AG04449 (cell line): ENCODE measurements at regions not wholly inside any gene's neighbourhood (a gene's known extent, or its start where the extent isn't known, plus 50 kb on each side); places are given as distances from the start of the nearest gene placed in this dataset.

ENCODE experiments used
- CTCF ChIA-PET: fragments of 350-600 bp; formaldehyde crosslinking; extraction: SDS; loops from one replicate; lab custom pipeline; 2021; ENCODE audit warnings: antibody characterized with exemption; lab: Yijun Ruan, JAX
- POLR2A ChIA-PET: fragments of 400-600, 350-600 bp; formaldehyde crosslinking; extraction: SDS; loops from one replicate; lab custom pipeline; 2020; ENCODE audit warnings: antibody characterized with exemption, inconsistent platforms; lab: Yijun Ruan, JAX
- DNase-seq: peaks from one replicate; pipeline ENCODE4 v3.0.0-alpha.2; 2010; ENCODE audit warnings: low read depth, low spot score
- H3K4me3 ChIP-seq: 2 replicates; pipeline ENCODE4 v1.5.1; 2011; ENCODE audit warnings: low read depth, mild to moderate bottlenecking, control low read depth, low read length
- CTCF ChIP-seq: IDR thresholded peaks from one replicate; pipeline ENCODE4 v1.5.1; 2011; ENCODE audit warnings: mild to moderate bottlenecking, moderate library complexity, low read length, control low read depth, inconsistent platforms; ENCODE audit not compliant: insufficient read depth; ENCODE audit errors: missing control alignments

DNA sequence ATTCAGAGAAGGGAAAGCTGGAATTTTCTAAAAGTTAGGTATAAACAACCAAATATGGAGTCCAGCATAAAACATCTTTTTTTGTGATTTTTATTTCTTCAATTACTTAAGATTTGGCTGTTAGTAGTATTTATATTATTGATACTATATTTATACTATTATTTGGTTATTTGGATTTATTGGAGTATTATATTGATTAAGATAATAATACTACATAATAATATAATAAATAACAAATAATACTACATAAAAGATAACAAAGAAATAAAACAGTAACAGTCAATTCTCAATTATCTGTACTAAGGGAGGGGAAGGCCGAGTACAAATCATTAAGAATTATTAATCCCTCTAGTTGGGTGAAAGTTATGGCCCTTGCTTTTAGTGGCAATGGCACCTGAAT lies 66.0 kb upstream of the IRF2 start:
- DNase-seq = no peak
- ChIA-PET POLR2A (no interaction called here), CTCF (interaction anchor here (0.9 to 3.5 kb wide), 6 partner anchors 11 to 288 kb away, joined by 3 to 59 read pairs (median 8); no protein-coding TSS in a partner anchor)
- TF ChIP-seq CTCF = no peak
- no peak overlapping the region for H3K4me3 ChIP-seq

- peak; percentile 52 for DNase-seq
- H3K4me3 ChIP-seq = peak overlapping the region; percentile 65
- peak; percentile 64 for TF ChIP-seq CTCF
- CTCF ChIA-PET = interaction anchor here (1.0 to 4.5 kb wide), 5 partner anchors 23 to 277 kb away, joined by 4 to 59 read pairs (median 9); no protein-coding TSS in a partner anchor
- POLR2A ChIA-PET = interaction anchor here (1.4 to 2.1 kb wide), 4 partner anchors 24 to 273 kb away, joined by 5 to 12 read pairs (median 6); partner anchors contain the start of gene IRF2
Measured at GRCh38 chr4:184538023-184538599, 63.8 kb upstream of the IRF2 start.

DNA sequence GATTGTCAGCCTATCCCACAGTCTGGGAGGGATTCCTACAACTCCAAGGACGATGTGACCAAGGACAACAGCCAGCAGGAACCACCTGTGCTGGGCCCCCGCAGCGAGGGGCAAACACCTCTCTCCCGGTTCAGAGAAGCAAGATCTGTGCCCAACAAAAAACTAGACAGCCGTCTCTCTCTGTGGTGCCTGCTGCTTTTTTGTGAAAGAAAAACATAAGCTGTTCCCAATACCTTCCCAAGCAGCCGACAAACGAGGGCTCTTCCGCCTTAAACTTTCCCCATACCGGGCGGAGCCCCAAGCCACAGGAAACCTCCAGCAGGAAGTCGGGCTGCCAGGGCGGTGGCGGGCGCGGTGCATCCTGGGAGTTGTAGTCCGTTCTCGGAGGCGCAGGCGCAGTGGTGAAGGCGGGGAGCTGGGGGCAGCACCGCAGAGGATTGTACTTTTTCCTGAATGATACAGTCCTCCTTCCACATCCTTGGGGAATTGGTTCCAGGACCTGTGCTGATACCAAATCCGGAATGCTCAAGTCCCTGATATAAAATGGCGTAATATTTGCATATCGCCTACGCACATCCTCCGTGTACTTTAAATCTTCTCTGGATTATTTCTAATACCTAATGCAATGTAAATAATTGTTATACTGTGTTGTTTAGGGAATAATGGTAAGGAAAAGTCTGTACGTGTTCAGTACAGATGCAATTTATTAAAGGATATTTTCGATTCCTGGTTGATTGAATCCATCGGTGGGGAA lies 63.1 kb upstream of the IRF2 start:
- TF ChIP-seq CTCF = no peak
- ChIA-PET POLR2A (interaction anchor here (1.4 to 2.1 kb wide), 4 partner anchors 23 to 273 kb away, joined by 5 to 12 read pairs (median 6); partner anchors contain the start of gene IRF2), CTCF (interaction anchor here (0.8 to 4.5 kb wide), 10 partner anchors 23 to 369 kb away, joined by 3 to 45 read pairs (median 4); no protein-coding TSS in a partner anchor)
- DNase-seq = peak; percentile 59
- H3K4me3 ChIP-seq = peak overlapping the region; percentile 65

GRCh38 chr4:184536881-184537248 lies 62.5 kb upstream of the IRF2 start:
- CTCF ChIA-PET = interaction anchor here (0.8 to 4.5 kb wide), 11 partner anchors 22 to 369 kb away, joined by 3 to 45 read pairs (median 4); no protein-coding TSS in a partner anchor
- no peak for DNase-seq
- POLR2A ChIA-PET = interaction anchor here (1.4 to 2.1 kb wide), 4 partner anchors 22 to 272 kb away, joined by 5 to 12 read pairs (median 6); partner anchors contain the start of gene IRF2
- H3K4me3 ChIP-seq = peak overlapping the region; percentile 65
- no peak for TF ChIP-seq CTCF

- no peak for DNase-seq
- no peak for TF ChIP-seq CTCF
- POLR2A ChIA-PET = interaction anchor here (1.4 to 2.1 kb wide), 4 partner anchors 22 to 272 kb away, joined by 5 to 12 read pairs (median 6); partner anchors contain the start of gene IRF2
- CTCF ChIA-PET = interaction anchor here (0.9 to 4.5 kb wide), 10 partner anchors 12 to 368 kb away, joined by 3 to 45 read pairs (median 4); no protein-coding TSS in a partner anchor
- peak overlapping the region; percentile 65 for H3K4me3 ChIP-seq
Measured at GRCh38 chr4:184536065-184536880, 61.9 kb upstream of the IRF2 start.
